ENCODE measurements at regions not wholly inside any gene's neighbourhood (a gene's known extent, or its start where the extent isn't known, plus 50 kb on each side); places are given as distances from the start of the nearest gene placed in this dataset.

GRCh38 chr22:47569389-47570299 lies 807.2 kb downstream of the TBC1D22A start:
- H3K4me2 ChIP-seq (ENCODE audit: low read depth, low read length) = no peak overlapping the region
- WGBS, 2 experiments (ENCODE audit: extremely low coverage in 2 of 2, insufficient read length in 1 of 2) = no CpG with 5 or more reads among the region's 17 CpGs
- H3K27me3 ChIP-seq (ENCODE audit: control insufficient read depth, insufficient read depth, low read length) = no peaks in the 10 kb centered on the region
- in situ Hi-C loops (cut with MboI; ENCODE audit: low sequenced_read_pairs) = no loop called here
- dilution Hi-C loops (cut with HindIII; ENCODE audit: low sequenced_read_pairs, unreplicated experiment) = no loop called here
- H4K5ac ChIP-seq (ENCODE audit: low read depth, low read length) = no peak overlapping the region
- H2AK9ac ChIP-seq (replicated peaks; ENCODE audit: low read depth, low read length, poor library complexity) = no peak overlapping the region
- intact Hi-C loops (cut with micrococcal nuclease) = no loop called here
- no peaks in the 10 kb centered on the region for H3K4me1 ChIP-seq (ENCODE audit: control insufficient read depth, insufficient read depth, low read length)
- H3K9ac ChIP-seq (ENCODE audit: low read depth, low read length) = no peak overlapping the region
- no peak overlapping the region for H2AFZ ChIP-seq (replicated peaks; ENCODE audit: low read length, poor library complexity)
- no peak overlapping the region for H3K27ac ChIP-seq (ENCODE audit: insufficient read depth, low read length)
- H3K79me1 ChIP-seq (ENCODE audit: low read depth in 1 of 2, low read length in 2 of 2) = no peaks in the 10 kb centered on the region
- H4K8ac ChIP-seq (ENCODE audit: low read depth in 2 of 2, low read length in 2 of 2) = no peak overlapping the region
- no peaks in the 10 kb centered on the region for H3K9me1 ChIP-seq (ENCODE audit: insufficient read depth, low read length)
- BruUV-seq (replicated peaks) = no TSS peak
- DNase-seq (no peak), ATAC-seq (ENCODE audit: low read depth) (no peak)
- H3K14ac ChIP-seq (replicated peaks; ENCODE audit: low read depth, low read length) = no peak overlapping the region
- H3K23ac ChIP-seq (ENCODE audit: low read depth, low read length) = no peak overlapping the region
- H2BK120ac ChIP-seq (ENCODE audit: low read depth, low read length) = no peak overlapping the region
- H3K18ac ChIP-seq (ENCODE audit: low read depth, low read length) = no peak overlapping the region
- H2BK5ac ChIP-seq (ENCODE audit: low read depth, low read length, poor library complexity, severe bottlenecking) = no peak overlapping the region
- H4K91ac ChIP-seq (ENCODE audit: insufficient read depth, low read depth, low read length) = no peak overlapping the region
- no peak overlapping the region for H2AK5ac ChIP-seq (ENCODE audit: low read depth, low read length)
- no peak overlapping the region for H2BK15ac ChIP-seq (ENCODE audit: low read depth, low read length)
- H2BK20ac ChIP-seq (ENCODE audit: low read depth, low read length) = no peak overlapping the region
- H3K36me3 ChIP-seq (ENCODE audit: control insufficient read depth, insufficient read depth, low read length) = no peaks in the 10 kb centered on the region
- no peak for TF ChIP-seq CHD1 (IDR thresholded peaks at IDR 0.05; ENCODE audit: low read depth, low read length)
- no peak overlapping the region for H3K56ac ChIP-seq (ENCODE audit: extremely low read depth, insufficient read depth, low read length)
- CTCF ChIA-PET = no interaction called here
- H3K4me3 ChIP-seq (ENCODE audit: insufficient read depth, low read depth, low read length) = no peak overlapping the region
- H4K20me1 ChIP-seq (ENCODE audit: insufficient read depth, low read length) = no peaks in the 10 kb centered on the region
- POLR2A ChIA-PET (ENCODE audit: unreplicated experiment) = no interaction called here
- H3K9me3 ChIP-seq (ENCODE audit: control insufficient read depth, insufficient read depth, low read length) = peaks cover 45% of the 10 kb centered on the region
- H3K4ac ChIP-seq (ENCODE audit: low read depth, low read length) = no peak overlapping the region

Data from IMR-90 (cell line).